Psoas muscle (tissue), 7 donors: ENCODE measurements at regions not wholly inside any gene's neighbourhood (a gene's known extent, or its start where the extent isn't known, plus 50 kb on each side); places are given as distances from the start of the nearest gene placed in this dataset.

Experiments used
- ATAC-seq, 4 donors: fragments of 200-7000 bp; cut with Tn5 transposase; one replicate each; pipeline ENCODE4 v1.9.1; 2020; ENCODE audit warnings: moderate library complexity in 3 of 4, mild to moderate bottlenecking in 2 of 4
- DNase-seq, 2 donors: peaks; one replicate each; pipeline ENCODE4 v3.0.0-alpha.2; 2020
- H3K27ac ChIP-seq: fragments of 200-600 bp; one replicate; pipeline ENCODE4 v1.8.0; 2022
- H3K27me3 ChIP-seq, 3 donors: fragments of 200-600 bp in 1 of 3; one replicate each; pipeline versions ENCODE4 v1.6.1 to v1.8.0; 2013 to 2022; ENCODE audit warnings: low read length in 2 of 3, mild to moderate bottlenecking in 2 of 3, moderate library complexity in 1 of 3; ENCODE audit not compliant: insufficient read depth in 3 of 3
- H3K36me3 ChIP-seq, 2 donors: fragments of 200-600 bp in 1 of 2; one replicate each; pipeline versions ENCODE4 v1.6.1 to v1.8.0; 2013 to 2022; ENCODE audit warnings: low read depth in 1 of 2, mild to moderate bottlenecking in 1 of 2, moderate library complexity in 1 of 2; ENCODE audit not compliant: insufficient read depth in 1 of 2
- H3K4me1 ChIP-seq: fragments of 200-600 bp; one replicate; pipeline ENCODE4 v1.8.0; 2022
- H3K4me3 ChIP-seq: fragments of 200-600 bp; one replicate; pipeline ENCODE4 v1.8.0; 2022; ENCODE audit warnings: mild to moderate bottlenecking
- H3K9me3 ChIP-seq: fragments of 200-600 bp; one replicate; pipeline ENCODE4 v1.8.0; 2022
- CTCF ChIP-seq: fragments of 200-600 bp; IDR thresholded peaks from one replicate; pipeline ENCODE4 v1.8.0; 2022; ENCODE audit warnings: antibody characterized with exemption
- WGBS, 3 donors: extraction: QIAGEN DNeasy Blood & Tissue Kit; methylation state at CpG; one replicate each; pipeline versions ENCODE4 v1.1.6 to v1.1.7; 2013; 5-methylcytosine and 5-hydroxymethylcytosine counted together
- intact Hi-C, 2 donors: fragments of 100-400 bp; cut with DNase I; formaldehyde crosslinking; loops; one replicate each; pipeline versions ENCODE4 v1.11.0 to v1.14.2; 2022
- donor health status: healthy with polysubstance abuse.
- donor health status: DM: no; HTN: no; CAD: no; lungs with moderate emphysema.
- donor health status: Bipolar disorder and iron deficiency.
- donor health status: healthy.
- donor health status: DM: yes; HTN: yes; CAD: no.
- donor health status: DM: no; HTN: no; CAD: no.
- donor health status: DM: yes; HTN: yes; CAD: no.

GRCh38 chr11:109089144-109089543, 332.8 kb upstream of the C11orf87 start:
- TF ChIP-seq CTCF = no peak
- intact Hi-C loops = loop anchor here in 1 of 2 donors (10.0 kb wide), 1 partner anchor 46 kb away; no protein-coding TSS in a partner anchor
- no peak for DNase-seq
- Histone ChIP-seq H3K4me3 (no peak overlapping the region), H3K9me3 (no peaks in the 10 kb centered on the region), H3K27ac (no peak overlapping the region), H3K4me1 (no peaks in the 10 kb centered on the region), H3K36me3 (no peaks in the 10 kb centered on the region), H3K27me3 (no peaks in the 10 kb centered on the region)
- 80 to 89% (median 85%) methylated on average over 2 of the region's 2 CpGs for WGBS, 3 donors
- ATAC-seq = no peak

DNA sequence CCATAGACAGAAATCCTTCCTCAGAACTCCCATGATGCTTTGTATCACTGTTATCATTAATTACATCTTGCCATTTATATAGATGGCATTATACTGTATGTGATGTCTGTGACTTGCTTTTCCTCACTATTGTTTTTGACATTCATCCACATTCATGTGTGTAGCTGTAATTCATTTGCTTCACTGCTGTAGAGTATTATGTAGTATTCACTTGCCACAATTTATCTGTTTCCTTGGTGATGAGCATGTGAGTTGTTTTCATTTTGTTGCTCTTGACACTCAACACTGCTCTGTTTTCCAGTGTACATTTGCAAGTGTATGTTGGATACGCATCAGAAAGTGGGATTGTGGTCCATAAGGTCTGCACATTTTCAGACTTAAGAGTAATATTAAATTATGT, 328.6 kb upstream of the C11orf87 start:
- TF ChIP-seq CTCF = no peak
- intact Hi-C loops = no loop called here

DNA sequence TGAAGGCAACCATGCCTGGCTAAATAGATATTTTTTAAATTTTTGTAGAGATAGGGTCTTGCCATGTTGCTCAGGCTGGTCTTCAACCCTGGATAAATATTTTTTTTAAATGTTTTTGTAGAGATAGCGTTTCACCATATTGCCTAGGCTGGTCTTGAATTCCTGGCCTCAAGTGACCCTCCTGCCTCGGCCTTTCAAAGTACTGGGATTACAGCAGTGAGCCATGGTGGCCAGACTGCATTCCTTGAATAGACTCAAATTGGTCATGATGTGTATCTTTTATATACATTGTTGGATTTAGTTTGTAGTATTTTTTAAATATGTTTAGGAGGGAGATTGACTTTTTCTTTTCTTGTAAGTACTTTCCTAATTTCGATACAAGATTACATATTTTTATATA, 325.7 kb upstream of the C11orf87 start:
- no peaks in the 10 kb centered on the region for H3K36me3 ChIP-seq
- DNase-seq (no peak), ATAC-seq (no peak)
- no peaks in the 10 kb centered on the region for H3K9me3 ChIP-seq
- TF ChIP-seq CTCF = no peak
- no peaks in the 10 kb centered on the region for H3K27me3 ChIP-seq
- no peak overlapping the region for H3K4me3 ChIP-seq
- WGBS, 3 donors = 62 to 69% (median 62%) methylated on average over 3 of the region's 3 CpGs
- no peaks in the 10 kb centered on the region for H3K4me1 ChIP-seq
- intact Hi-C loops = no loop called here
- no peak overlapping the region for H3K27ac ChIP-seq

More for the DNA sequence above, 328.6 kb upstream of the C11orf87 start:
- Histone ChIP-seq H3K4me3 (no peak overlapping the region), H3K36me3 (no peaks in the 10 kb centered on the region), H3K27me3 (no peaks in the 10 kb centered on the region), H3K27ac (no peak overlapping the region), H3K4me1 (no peaks in the 10 kb centered on the region), H3K9me3 (no peaks in the 10 kb centered on the region)
- no peak for DNase-seq
- no peak for ATAC-seq
- 95 to 100% (median 100%) methylated on average over 1 of the region's 1 CpG for WGBS, 3 donors

DNA sequence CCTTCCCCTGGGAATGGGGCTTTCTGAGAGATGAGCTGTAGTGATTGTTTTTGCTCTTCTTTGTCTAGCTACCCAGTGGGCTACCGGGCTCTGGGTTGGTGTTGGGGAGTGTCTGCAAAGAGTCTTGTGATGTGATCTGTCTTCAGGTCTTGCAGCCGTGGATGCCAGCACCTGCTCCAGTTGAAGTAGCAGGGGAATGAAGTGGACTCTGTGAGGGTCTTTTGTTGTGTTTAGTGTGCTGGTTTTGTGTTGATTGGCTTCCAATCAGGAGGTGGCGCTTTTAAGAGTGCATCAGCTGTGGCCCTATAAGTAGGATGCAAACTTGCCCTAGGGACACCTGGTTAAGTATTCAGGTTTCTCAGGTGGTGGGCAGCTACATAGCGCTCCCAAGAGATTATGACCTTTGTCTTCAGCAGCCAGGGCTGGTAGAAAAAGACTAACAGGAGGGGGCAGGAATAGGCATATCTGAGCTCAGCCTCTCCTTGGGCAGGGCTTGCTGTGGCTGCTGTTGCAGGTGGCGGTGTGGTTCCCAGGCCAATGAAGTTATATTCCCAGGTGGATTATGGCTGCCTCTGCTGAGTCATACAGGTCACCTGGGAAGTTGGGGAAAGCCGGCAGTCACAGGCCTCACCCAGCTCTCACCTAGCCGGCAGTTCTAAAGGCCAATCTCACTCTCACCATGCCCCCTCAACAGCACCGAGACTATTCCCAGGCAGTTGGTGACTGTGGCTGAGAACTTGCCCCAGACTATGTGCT, 315.7 kb upstream of the C11orf87 start:
- Histone ChIP-seq H3K36me3 (no peaks in the 10 kb centered on the region), H3K4me3 (no peak overlapping the region), H3K4me1 (no peaks in the 10 kb centered on the region), H3K27ac (no peak overlapping the region), H3K27me3 (no peaks in the 10 kb centered on the region), H3K9me3 (no peaks in the 10 kb centered on the region)
- TF ChIP-seq CTCF = no peak
- intact Hi-C loops = no loop called here
- DNase-seq = no peak
- no peak for ATAC-seq
- WGBS, 3 donors = 94 to 95% (median 94%) methylated on average over 8 of the region's 8 CpGs

DNA sequence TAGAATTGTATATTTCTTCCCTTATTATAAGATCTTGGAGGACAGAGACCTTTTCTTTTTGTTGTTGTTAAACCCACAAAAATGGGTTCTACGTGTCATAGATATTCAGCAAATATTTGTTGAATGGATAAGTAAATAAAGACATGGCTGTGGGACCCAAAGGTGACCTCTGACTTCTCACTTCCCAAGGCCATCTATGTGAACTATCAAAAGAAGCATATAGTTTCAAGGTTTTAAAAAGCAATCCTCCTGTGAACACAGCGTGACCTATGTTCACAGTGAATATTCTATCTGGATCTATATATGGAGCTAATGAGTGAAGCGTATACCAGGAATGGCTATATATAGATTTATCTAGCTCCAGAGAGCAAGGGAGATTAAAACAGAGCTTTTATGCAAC, 312.8 kb upstream of the C11orf87 start:
- Histone ChIP-seq H3K4me1 (no peaks in the 10 kb centered on the region), H3K27ac (no peak overlapping the region), H3K9me3 (no peaks in the 10 kb centered on the region), H3K36me3 (no peaks in the 10 kb centered on the region), H3K27me3 (no peaks in the 10 kb centered on the region), H3K4me3 (no peak overlapping the region)
- 75 to 81% (median 79%) methylated on average over 3 of the region's 3 CpGs for WGBS, 3 donors
- TF ChIP-seq CTCF = no peak
- intact Hi-C loops = no loop called here
- ATAC-seq (no peak), DNase-seq (no peak)
